ENCODE measurements at regions not wholly inside any gene's neighbourhood (a gene's known extent, or its start where the extent isn't known, plus 50 kb on each side); places are given as distances from the start of the nearest gene placed in this dataset.

- TF ChIP-seq HOXA7 (CRISPR knock-in tag; IDR thresholded peaks at IDR 0.05) (no peak), EZH2 (conservative IDR thresholded peaks at IDR 0.05; ENCODE audit: low read depth, low read length) (no peak), ZNF121 (CRISPR knock-in tag; IDR thresholded peaks at IDR 0.05) (no peak), ZNF180 (CRISPR knock-in tag; IDR thresholded peaks at IDR 0.05; ENCODE audit: borderline replicate concordance, low read depth) (no peak)
- TF ChIP-seq, protein P1, sequence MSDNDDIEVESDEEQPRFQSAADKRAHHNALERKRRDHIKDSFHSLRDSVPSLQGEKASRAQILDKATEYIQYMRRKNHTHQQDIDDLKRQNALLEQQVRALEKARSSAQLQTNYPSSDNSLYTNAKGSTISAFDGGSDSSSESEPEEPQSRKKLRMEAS (IDR thresholded peaks at IDR 0.05): no peak
Measured at GRCh38 chr11:26904801-26905200, 89.1 kb upstream of the FIBIN start.

All from HepG2 (cell line).